Heart left ventricle (tissue), 13 donors: ENCODE measurements at regions not wholly inside any gene's neighbourhood (a gene's known extent, or its start where the extent isn't known, plus 50 kb on each side); places are given as distances from the start of the nearest gene placed in this dataset.

Experiments
- POLR2A ChIP-seq, 2 donors: fragments of 450-650 bp; IDR thresholded peaks; one replicate each; pipeline ENCODE4 v1.6.1; 2017; ENCODE audit warnings: antibody characterized with exemption in 2 of 2, mild to moderate bottlenecking in 2 of 2, moderate library complexity in 2 of 2
- TF ChIP-seq, protein P1 (sequence below), 12 donors: fragments of 200-600 bp; sonication (generic) in 4 of 12; IDR thresholded peaks; one replicate each; pipeline versions ENCODE4 v1.5.0 to v1.8.0; 2018 to 2022; ENCODE audit warnings: antibody characterized with exemption in 12 of 12, mild to moderate bottlenecking in 5 of 12
- donor health status: ischemic (EF 13 %, LVEDD 7.1; RV severe dilation, severe dysfunction).
- donor health status: DM: no; HTN: yes; CAD: no.
- donor health status: DM: no; HTN: no; CAD: no.
- donor health status: ischemic (EF 25% LVEDD 6.9; RV normal size, moderate dysfunction).
- donor health status: ischemic (EF 25% LVEDD 5.7; RV mildly dilated, moderate dysfunction).
- donor health status: ischemic (EF 35%, LVEDD 5.7; RV mildly dilated, moderate dysfunction).
- donor health status: nonischemic (EF 11% LVEDD 7.7; RV severe dilation, severe dysfunction).
- donor health status: DM: yes; HTN: yes; CAD: no.
- donor health status: PGD.
- donor health status: ischemic (EF 29% LVEDD 5.4; RV normal size, mild dysfunction).
- donor health status: nonischemic (EF 23%, LVEDD 6.1; RV moderate dilation, normal function).

GRCh38 chr14:59055006-59055405 is 133.5 kb upstream of the DAAM1 start:
- TF ChIP-seq POLR2A (IDR thresholded peaks at IDR 0.05) = no peak
- TF ChIP-seq, protein P1, sequence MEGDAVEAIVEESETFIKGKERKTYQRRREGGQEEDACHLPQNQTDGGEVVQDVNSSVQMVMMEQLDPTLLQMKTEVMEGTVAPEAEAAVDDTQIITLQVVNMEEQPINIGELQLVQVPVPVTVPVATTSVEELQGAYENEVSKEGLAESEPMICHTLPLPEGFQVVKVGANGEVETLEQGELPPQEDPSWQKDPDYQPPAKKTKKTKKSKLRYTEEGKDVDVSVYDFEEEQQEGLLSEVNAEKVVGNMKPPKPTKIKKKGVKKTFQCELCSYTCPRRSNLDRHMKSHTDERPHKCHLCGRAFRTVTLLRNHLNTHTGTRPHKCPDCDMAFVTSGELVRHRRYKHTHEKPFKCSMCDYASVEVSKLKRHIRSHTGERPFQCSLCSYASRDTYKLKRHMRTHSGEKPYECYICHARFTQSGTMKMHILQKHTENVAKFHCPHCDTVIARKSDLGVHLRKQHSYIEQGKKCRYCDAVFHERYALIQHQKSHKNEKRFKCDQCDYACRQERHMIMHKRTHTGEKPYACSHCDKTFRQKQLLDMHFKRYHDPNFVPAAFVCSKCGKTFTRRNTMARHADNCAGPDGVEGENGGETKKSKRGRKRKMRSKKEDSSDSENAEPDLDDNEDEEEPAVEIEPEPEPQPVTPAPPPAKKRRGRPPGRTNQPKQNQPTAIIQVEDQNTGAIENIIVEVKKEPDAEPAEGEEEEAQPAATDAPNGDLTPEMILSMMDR (IDR thresholded peaks at IDR 0.05) = no peak
